PFSK-1 (cell line): ENCODE measurements at regions not wholly inside any gene's neighbourhood (a gene's known extent, or its start where the extent isn't known, plus 50 kb on each side); places are given as distances from the start of the nearest gene placed in this dataset.

Experiments used
- FOXP2 ChIP-seq: optimal IDR thresholded peaks from 2 replicates; pipeline ENCODE3; 2011; ENCODE audit warnings: borderline replicate concordance, control low read depth, inconsistent platforms; ENCODE audit not compliant: insufficient read depth; ENCODE audit errors: extremely low read length, extremely low read depth
- POLR2AphosphoS5 ChIP-seq: IDR thresholded peaks from 2 replicates; pipeline ENCODE4 v1.6.1; 2012; ENCODE audit warnings: low read depth, mild to moderate bottlenecking, control low read depth, low read length, moderate library complexity
- REST ChIP-seq, 2 experiments: IDR thresholded peaks; 2 replicates each; pipeline versions ENCODE4 v1.6.1 to v1.8.0; 2011 to 2012; ENCODE audit warnings: low read depth in 2 of 2, low read length in 2 of 2, control low read depth in 1 of 2, inconsistent platforms in 1 of 2, mild to moderate bottlenecking in 1 of 2, moderate library complexity in 1 of 2; ENCODE audit not compliant: insufficient read depth in 1 of 2
- TAF1 ChIP-seq: IDR thresholded peaks from 2 replicates; pipeline ENCODE4 v1.6.1; 2012; ENCODE audit warnings: low read length, control low read depth, borderline replicate concordance; ENCODE audit not compliant: insufficient read depth

GRCh38 chr4:74546057-74546456 is 101.1 kb downstream of the AREG start:
- no peak for TF ChIP-seq REST (IDR thresholded peaks at IDR 0.05; ENCODE audit: insufficient read depth in 1 of 2, low read depth in 2 of 2, low read length in 2 of 2)
- TF ChIP-seq TAF1, result no peak
- TF ChIP-seq POLR2AphosphoS5, result no peak
- no peak for TF ChIP-seq FOXP2
